ENCODE measurements at regions not wholly inside any gene's neighbourhood (a gene's known extent, or its start where the extent isn't known, plus 50 kb on each side); places are given as distances from the start of the nearest gene placed in this dataset.

GRCh38 chr9:88319936-88320747, 68.1 kb upstream of the SPIN1 start:
- no peak overlapping the region for H3K4me3 ChIP-seq (ENCODE audit: low read depth in 1 of 3, low read length in 3 of 3)
- no peaks in the 10 kb centered on the region for H3K27me3 ChIP-seq (ENCODE audit: control insufficient read depth in 4 of 4, insufficient read depth in 4 of 4, low read length in 3 of 4)
- H3K9me3 ChIP-seq (ENCODE audit: control insufficient read depth in 4 of 4, low read length in 3 of 4): no peaks in the 10 kb centered on the region
- no peak overlapping the region for H3K9ac ChIP-seq (ENCODE audit: low read depth in 1 of 2, low read length in 2 of 2)
- 79% methylated on average over 6 of the region's 6 CpGs for WGBS
- no peak overlapping the region for H3K27ac ChIP-seq (ENCODE audit: low read depth in 1 of 2, low read length in 2 of 2)
- no peak for DNase-seq (ENCODE audit: low spot score)
- no peaks in the 10 kb centered on the region for H3K36me3 ChIP-seq (ENCODE audit: control insufficient read depth in 4 of 4, insufficient read depth in 3 of 4, low read depth in 1 of 4, low read length in 3 of 4)
- no peaks in the 10 kb centered on the region for H3K4me1 ChIP-seq (ENCODE audit: control insufficient read depth in 4 of 4, insufficient read depth in 4 of 4, low read length in 3 of 4)
- TF ChIP-seq TAF1 (conservative IDR thresholded peaks at IDR 0.05) (no peak), RXRA (IDR thresholded peaks at IDR 0.05) (no peak), YY1 (IDR thresholded peaks at IDR 0.05) (no peak), SP1 (IDR thresholded peaks at IDR 0.05) (no peak), ZBTB33 (IDR thresholded peaks at IDR 0.05) (no peak), HNF4G (IDR thresholded peaks at IDR 0.05) (no peak), EGR1 (IDR thresholded peaks at IDR 0.05; ENCODE audit: low read depth in 2 of 2) (no peak), NR2F2 (IDR thresholded peaks at IDR 0.05) (no peak)
- TF ChIP-seq, protein P1, sequence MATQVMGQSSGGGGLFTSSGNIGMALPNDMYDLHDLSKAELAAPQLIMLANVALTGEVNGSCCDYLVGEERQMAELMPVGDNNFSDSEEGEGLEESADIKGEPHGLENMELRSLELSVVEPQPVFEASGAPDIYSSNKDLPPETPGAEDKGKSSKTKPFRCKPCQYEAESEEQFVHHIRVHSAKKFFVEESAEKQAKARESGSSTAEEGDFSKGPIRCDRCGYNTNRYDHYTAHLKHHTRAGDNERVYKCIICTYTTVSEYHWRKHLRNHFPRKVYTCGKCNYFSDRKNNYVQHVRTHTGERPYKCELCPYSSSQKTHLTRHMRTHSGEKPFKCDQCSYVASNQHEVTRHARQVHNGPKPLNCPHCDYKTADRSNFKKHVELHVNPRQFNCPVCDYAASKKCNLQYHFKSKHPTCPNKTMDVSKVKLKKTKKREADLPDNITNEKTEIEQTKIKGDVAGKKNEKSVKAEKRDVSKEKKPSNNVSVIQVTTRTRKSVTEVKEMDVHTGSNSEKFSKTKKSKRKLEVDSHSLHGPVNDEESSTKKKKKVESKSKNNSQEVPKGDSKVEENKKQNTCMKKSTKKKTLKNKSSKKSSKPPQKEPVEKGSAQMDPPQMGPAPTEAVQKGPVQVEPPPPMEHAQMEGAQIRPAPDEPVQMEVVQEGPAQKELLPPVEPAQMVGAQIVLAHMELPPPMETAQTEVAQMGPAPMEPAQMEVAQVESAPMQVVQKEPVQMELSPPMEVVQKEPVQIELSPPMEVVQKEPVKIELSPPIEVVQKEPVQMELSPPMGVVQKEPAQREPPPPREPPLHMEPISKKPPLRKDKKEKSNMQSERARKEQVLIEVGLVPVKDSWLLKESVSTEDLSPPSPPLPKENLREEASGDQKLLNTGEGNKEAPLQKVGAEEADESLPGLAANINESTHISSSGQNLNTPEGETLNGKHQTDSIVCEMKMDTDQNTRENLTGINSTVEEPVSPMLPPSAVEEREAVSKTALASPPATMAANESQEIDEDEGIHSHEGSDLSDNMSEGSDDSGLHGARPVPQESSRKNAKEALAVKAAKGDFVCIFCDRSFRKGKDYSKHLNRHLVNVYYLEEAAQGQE (IDR thresholded peaks at IDR 0.05): no peak

DNA sequence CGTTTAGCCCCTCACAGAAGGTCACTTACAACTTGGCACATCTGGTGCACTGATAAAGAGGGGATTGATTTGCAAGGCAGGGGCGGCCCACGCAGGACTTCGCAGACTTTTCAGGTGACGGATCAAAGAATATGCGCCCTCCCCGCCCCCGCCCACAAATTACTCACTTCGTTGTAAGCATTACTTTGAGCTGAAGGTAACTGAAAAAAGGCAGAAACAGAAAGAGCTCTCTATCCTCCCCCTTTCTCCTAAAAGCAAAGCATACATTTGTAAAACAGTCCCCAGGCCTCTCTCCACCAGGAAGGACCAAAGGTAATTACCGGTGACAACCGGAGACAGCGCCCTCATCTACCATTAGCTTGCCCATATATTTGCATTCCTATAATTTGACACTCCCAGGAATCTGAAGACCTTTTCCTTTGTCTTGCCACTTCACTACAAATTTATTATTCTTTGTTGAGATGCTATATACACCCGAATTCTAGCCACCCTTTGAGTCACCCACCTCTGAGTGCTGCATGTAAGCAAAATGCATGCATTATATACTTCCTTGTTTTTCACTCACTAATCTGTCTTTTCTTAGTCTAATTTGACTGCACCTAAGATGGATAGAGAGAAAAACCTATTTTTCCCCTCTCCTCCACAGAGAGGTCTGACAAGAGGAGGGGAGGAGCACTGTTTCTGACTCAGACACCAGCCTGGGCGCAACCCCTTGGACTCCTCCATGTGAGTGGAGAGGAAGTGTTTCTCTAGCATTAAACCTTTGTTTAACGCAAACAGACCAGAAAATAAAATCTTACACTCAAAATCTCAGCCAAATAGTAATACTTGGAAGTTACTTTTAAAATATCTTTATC, 74.7 kb upstream of the SPIN1 start:
- Histone ChIP-seq H3K4me3 (ENCODE audit: low read depth in 1 of 3, low read length in 3 of 3) (no peak overlapping the region), H3K4me1 (ENCODE audit: control insufficient read depth in 4 of 4, insufficient read depth in 4 of 4, low read length in 3 of 4) (no peaks in the 10 kb centered on the region), H3K27me3 (ENCODE audit: control insufficient read depth in 4 of 4, insufficient read depth in 4 of 4, low read length in 3 of 4) (no peaks in the 10 kb centered on the region), H3K27ac (ENCODE audit: low read depth in 1 of 2, low read length in 2 of 2) (no peak overlapping the region), H3K9ac (ENCODE audit: low read depth in 1 of 2, low read length in 2 of 2) (no peak overlapping the region), H3K36me3 (ENCODE audit: control insufficient read depth in 4 of 4, insufficient read depth in 3 of 4, low read depth in 1 of 4, low read length in 3 of 4) (no peaks in the 10 kb centered on the region), H3K9me3 (ENCODE audit: control insufficient read depth in 4 of 4, low read length in 3 of 4) (no peaks in the 10 kb centered on the region)
- DNase-seq (ENCODE audit: low spot score): no peak
- 69% methylated on average over 15 of the region's 15 CpGs for WGBS
- no peak for TF ChIP-seq HNF4A (conservative IDR thresholded peaks at IDR 0.05)
- no peak for TF ChIP-seq HNF4G (IDR thresholded peaks at IDR 0.05)
- TF ChIP-seq, protein P1 (IDR thresholded peaks at IDR 0.05): no peak
- TF ChIP-seq RXRA (IDR thresholded peaks at IDR 0.05): no peak
- TF ChIP-seq RAD21 (IDR thresholded peaks at IDR 0.05): no peak
- TF ChIP-seq FOXA1 (IDR thresholded peaks at IDR 0.05): no peak
- TF ChIP-seq, protein P2, sequence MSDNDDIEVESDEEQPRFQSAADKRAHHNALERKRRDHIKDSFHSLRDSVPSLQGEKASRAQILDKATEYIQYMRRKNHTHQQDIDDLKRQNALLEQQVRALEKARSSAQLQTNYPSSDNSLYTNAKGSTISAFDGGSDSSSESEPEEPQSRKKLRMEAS (IDR thresholded peaks at IDR 0.05): no peak
